Chondrocyte (in vitro differentiated cells): ENCODE measurements at regions not wholly inside any gene's neighbourhood (a gene's known extent, or its start where the extent isn't known, plus 50 kb on each side); places are given as distances from the start of the nearest gene placed in this dataset.

Experiments
- DNase-seq: peaks from one replicate; pipeline ENCODE4 v3.0.0; 2021; ENCODE audit warnings: mixed read lengths, low spot score
- H3K27ac Mint-ChIP-seq: one replicate; pipeline ENCODE4 v1.8.0; 2021; ENCODE audit warnings: mild to moderate bottlenecking, moderate library complexity, mixed read lengths; ENCODE audit not compliant: unreplicated experiment
- H3K27me3 Mint-ChIP-seq: 2 replicates; pipeline ENCODE4 v1.8.0; 2021; ENCODE audit warnings: low read depth, mixed read lengths
- H3K36me3 Mint-ChIP-seq: 2 replicates; pipeline ENCODE4 v1.8.0; 2021; ENCODE audit warnings: low read depth, mixed read lengths
- H3K4me1 Mint-ChIP-seq: 2 replicates; pipeline ENCODE4 v1.8.0; 2021; ENCODE audit warnings: low read depth, mild to moderate bottlenecking, mixed read lengths
- H3K4me3 Mint-ChIP-seq: one replicate; pipeline ENCODE4 v1.8.0; 2021; ENCODE audit warnings: mild to moderate bottlenecking, moderate library complexity, mixed read lengths; ENCODE audit not compliant: unreplicated experiment
- H3K9me3 Mint-ChIP-seq: 2 replicates; pipeline ENCODE4 v1.8.0; 2021; ENCODE audit warnings: low read depth, mixed read lengths
- CTCF ChIP-seq: fragments of 200-600 bp; sonication (generic); IDR thresholded peaks from 2 replicates; pipeline ENCODE4 v1.5.0; 2021; ENCODE audit warnings: antibody characterized with exemption, mild to moderate bottlenecking, moderate library complexity

DNA sequence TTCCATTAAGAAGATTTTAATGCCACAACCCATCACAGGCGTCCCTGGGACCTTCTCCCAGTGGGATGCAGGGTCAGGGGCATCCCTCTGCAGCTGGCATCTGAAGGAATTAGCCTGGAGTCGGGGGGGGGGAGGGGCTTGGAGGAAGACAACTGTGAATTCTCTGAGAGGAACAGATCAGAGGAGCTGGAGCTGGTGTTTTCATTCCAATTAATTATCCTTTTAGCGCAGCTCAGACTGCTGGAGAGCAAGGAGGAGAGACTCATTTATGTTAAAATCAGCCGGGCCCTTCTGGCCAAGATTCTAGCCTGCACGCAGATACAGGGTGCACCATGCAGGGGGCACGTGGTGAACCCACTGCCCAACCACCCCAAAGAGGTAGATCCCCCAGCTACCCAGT is 116.2 kb downstream of the CHST1 start:
- Mint-ChIP-seq H3K36me3 (no peaks in the 10 kb centered on the region), H3K27me3 (peaks cover 26% of the 10 kb centered on the region), H3K4me3 (no peak overlapping the region), H3K4me1 (no peaks in the 10 kb centered on the region), H3K9me3 (no peaks in the 10 kb centered on the region), H3K27ac (no peak overlapping the region)
- no peak for DNase-seq
- no peak for TF ChIP-seq CTCF

DNA sequence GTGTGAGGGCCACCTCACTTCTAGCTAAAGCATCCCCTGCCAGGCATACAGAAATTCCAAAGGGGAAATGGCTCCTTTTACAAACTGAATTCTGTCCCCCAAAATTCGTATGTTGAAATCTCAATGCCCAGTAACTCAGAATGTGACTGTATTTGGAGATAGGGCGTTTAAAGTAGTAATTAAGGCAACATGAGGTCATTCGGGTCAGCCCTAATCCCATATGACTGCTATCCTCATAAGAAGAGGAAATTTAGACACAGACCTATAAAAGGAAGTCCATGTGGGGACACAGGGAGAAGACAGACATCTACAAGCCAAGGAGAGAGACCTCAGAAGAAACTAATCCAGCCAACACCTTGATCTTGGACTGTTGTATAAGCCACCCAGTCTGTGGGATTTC is 119.1 kb downstream of the CHST1 start:
- Mint-ChIP-seq H3K27ac (no peak overlapping the region), H3K9me3 (no peaks in the 10 kb centered on the region), H3K4me3 (no peak overlapping the region), H3K4me1 (no peaks in the 10 kb centered on the region), H3K27me3 (peaks cover 42% of the 10 kb centered on the region), H3K36me3 (no peaks in the 10 kb centered on the region)
- no peak for TF ChIP-seq CTCF
- DNase-seq = no peak

DNA sequence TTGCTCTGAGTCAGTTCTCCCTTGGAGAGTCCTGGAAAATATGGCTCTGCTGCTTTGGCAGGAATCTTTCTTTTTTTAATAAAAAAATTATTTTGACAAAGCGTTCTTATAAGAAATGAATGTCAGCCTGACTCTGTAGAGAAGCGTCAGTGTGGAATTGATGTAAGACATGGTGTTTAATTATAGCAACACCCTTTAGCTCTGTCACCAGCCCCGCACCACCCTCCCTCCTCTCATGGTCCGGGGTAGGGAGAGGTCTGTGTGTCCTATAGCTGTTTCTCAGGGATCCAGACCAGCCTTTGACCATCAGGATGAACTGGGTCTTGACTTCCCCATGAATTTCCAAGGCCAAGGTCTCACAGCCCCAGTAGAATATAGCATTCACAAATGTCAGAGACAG is 120.6 kb downstream of the CHST1 start:
- DNase-seq = no peak
- TF ChIP-seq CTCF = no peak
- Mint-ChIP-seq H3K4me3 (no peak overlapping the region), H3K4me1 (no peaks in the 10 kb centered on the region), H3K9me3 (no peaks in the 10 kb centered on the region), H3K27ac (no peak overlapping the region), H3K27me3 (peaks cover 43% of the 10 kb centered on the region), H3K36me3 (no peaks in the 10 kb centered on the region)

DNA sequence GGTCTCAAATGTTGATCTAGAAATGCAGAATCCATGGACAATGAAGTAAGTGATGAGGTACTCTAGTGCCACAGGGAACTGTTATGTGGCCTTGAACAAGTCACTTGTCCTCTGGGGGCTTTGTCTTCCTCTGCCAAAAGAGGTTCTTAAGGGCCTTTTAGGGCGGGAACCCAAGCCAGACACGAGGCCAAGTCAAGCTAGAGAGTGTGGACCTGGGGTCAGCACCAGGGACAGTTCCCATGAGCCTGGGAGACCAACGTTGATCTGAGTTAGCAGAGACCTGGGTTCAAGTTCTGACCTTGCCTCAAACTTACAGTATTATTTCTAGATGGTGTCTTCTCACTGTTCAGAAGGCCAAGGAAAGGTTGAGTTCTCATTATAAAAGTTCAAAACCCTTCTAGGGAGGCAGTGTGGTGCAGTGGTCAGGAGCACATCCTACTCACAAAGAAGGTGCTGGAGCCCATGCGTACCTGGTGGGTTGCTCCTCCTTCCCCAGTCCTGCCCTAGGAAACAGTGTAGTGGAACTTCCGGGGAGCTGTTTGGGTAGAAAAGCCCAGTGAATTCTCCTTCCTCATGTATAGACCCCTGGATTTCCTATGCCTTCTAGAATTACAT is 121.5 kb downstream of the CHST1 start:
- TF ChIP-seq CTCF = no peak

DNA sequence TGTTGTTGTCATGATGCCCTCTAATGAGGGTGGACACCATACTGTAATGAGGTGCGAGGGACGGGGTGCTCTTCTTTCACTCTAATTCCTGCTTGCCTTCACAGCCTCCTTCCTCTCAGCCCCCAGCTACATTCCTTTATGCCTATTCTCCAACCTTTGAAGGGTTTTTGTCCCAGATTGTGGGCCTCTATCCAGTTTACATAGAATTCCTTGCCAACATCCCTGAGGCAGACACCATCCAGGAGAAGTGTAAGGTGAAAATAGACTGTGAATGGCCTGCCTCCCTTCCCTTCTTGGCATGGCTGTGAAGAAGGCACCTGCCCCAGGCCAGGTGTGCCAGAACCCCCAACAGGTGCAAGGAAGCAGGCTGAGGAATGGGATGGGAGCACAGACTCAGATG is 122.3 kb downstream of the CHST1 start:
- no peaks in the 10 kb centered on the region for H3K9me3 Mint-ChIP-seq
- H3K4me3 Mint-ChIP-seq = no peak overlapping the region
- peaks cover 47% of the 10 kb centered on the region for H3K27me3 Mint-ChIP-seq
- H3K36me3 Mint-ChIP-seq = no peaks in the 10 kb centered on the region
- no peak for TF ChIP-seq CTCF
- H3K4me1 Mint-ChIP-seq = no peaks in the 10 kb centered on the region
- no peak overlapping the region for H3K27ac Mint-ChIP-seq
- DNase-seq = no peak

More for the DNA sequence above, 121.5 kb downstream of the CHST1 start:
- H3K36me3 Mint-ChIP-seq = no peaks in the 10 kb centered on the region
- no peak overlapping the region for H3K4me3 Mint-ChIP-seq
- peaks cover 45% of the 10 kb centered on the region for H3K27me3 Mint-ChIP-seq
- no peak overlapping the region for H3K27ac Mint-ChIP-seq
- no peak for DNase-seq
- no peaks in the 10 kb centered on the region for H3K4me1 Mint-ChIP-seq
- no peaks in the 10 kb centered on the region for H3K9me3 Mint-ChIP-seq
